A673 (cell line): ENCODE measurements at regions not wholly inside any gene's neighbourhood (a gene's known extent, or its start where the extent isn't known, plus 50 kb on each side); places are given as distances from the start of the nearest gene placed in this dataset.

Experiments used
- BruUV-seq: library from RNA; stranded (reverse); fragments of 400-500 nt; replicated peaks from 2 replicates; lab custom pipeline; 2021; lab: Mats Ljungman, UMichigan
- CTCF ChIA-PET: fragments of 300-600 bp; sonication (Branson Sonifier 250); formaldehyde crosslinking; loops from one replicate; lab custom pipeline; 2022; ENCODE audit warnings: antibody characterized with exemption; lab: Charles Lee
- POLR2A ChIA-PET: fragments of 300-600 bp; sonication (Branson Sonifier 250); formaldehyde crosslinking; loops from one replicate; lab custom pipeline; 2022; ENCODE audit warnings: antibody characterized with exemption; ENCODE audit not compliant: low non-redundant PET; lab: Charles Lee
- DNase-seq: peaks from one replicate; pipeline ENCODE4 v3.0.0-alpha.2; 2015; ENCODE audit warnings: low spot score
- H3K27ac ChIP-seq: fragments of 200-600 bp; sonication (generic); 2 replicates; pipeline ENCODE4 v1.5.1; 2016; ENCODE audit warnings: mixed run types, low read depth, mild to moderate bottlenecking, mixed read lengths, antibody characterized with exemption, low read length; ENCODE audit not compliant: poor library complexity, severe bottlenecking
- H3K27me3 ChIP-seq: fragments of 200-600 bp; sonication (generic); replicated peaks from 2 replicates; pipeline ENCODE4 v1.6.1; 2017; ENCODE audit warnings: mixed run types, low read depth, mild to moderate bottlenecking, mixed read lengths, antibody characterized with exemption, low read length; ENCODE audit not compliant: insufficient read depth, poor library complexity
- H3K36me3 ChIP-seq: fragments of 200-600 bp; sonication (generic); 2 replicates; pipeline ENCODE4 v1.6.1; 2016; ENCODE audit warnings: mixed run types, mild to moderate bottlenecking, mixed read lengths, antibody characterized with exemption, low read length; ENCODE audit not compliant: insufficient read depth, poor library complexity, severe bottlenecking
- H3K4me1 ChIP-seq: fragments of 200-600 bp; sonication (generic); 2 replicates; pipeline ENCODE4 v1.6.1; 2017; ENCODE audit warnings: mixed run types, mild to moderate bottlenecking, mixed read lengths, antibody characterized with exemption, low read length; ENCODE audit not compliant: insufficient read depth, poor library complexity, severe bottlenecking
- H3K4me3 ChIP-seq: fragments of 200-600 bp; sonication (generic); 2 replicates; pipeline ENCODE4 v1.5.1; 2016; ENCODE audit warnings: low read depth, mixed run types, mild to moderate bottlenecking, mixed read lengths, low read length; ENCODE audit not compliant: poor library complexity, severe bottlenecking
- H3K9me3 ChIP-seq: fragments of 200-600 bp; sonication (generic); 2 replicates; pipeline ENCODE4 v1.6.1; 2016; ENCODE audit warnings: mixed run types, low read depth, mild to moderate bottlenecking, mixed read lengths, antibody characterized with exemption, low read length; ENCODE audit not compliant: poor library complexity, severe bottlenecking
- CTCF ChIP-seq: fragments of 300-800, 200-600 bp; sonication (generic); conservative IDR thresholded peaks from 2 replicates; pipeline ENCODE4 v1.5.1; 2017; ENCODE audit warnings: low read depth, mild to moderate bottlenecking, antibody characterized with exemption, low read length, moderate library complexity, mixed read lengths
- EZH2 ChIP-seq: fragments of 200-600 bp; sonication (generic); IDR thresholded peaks from 2 replicates; pipeline ENCODE4 v1.6.1; 2017; ENCODE audit warnings: borderline replicate concordance, low read depth, mild to moderate bottlenecking, mixed read lengths, antibody characterized with exemption, low read length; ENCODE audit not compliant: poor library complexity, severe bottlenecking
- intact Hi-C: fragments of 100-400 bp; cut with micrococcal nuclease; formaldehyde crosslinking; loops from one replicate; pipeline ENCODE4 v1.10.0; 2022; ENCODE audit not compliant: unreplicated experiment

- Histone ChIP-seq H3K27ac (no peak overlapping the region), H3K4me3 (no peak overlapping the region), H3K27me3 (peaks cover 11% of the 10 kb centered on the region), H3K4me1 (no peaks in the 10 kb centered on the region), H3K36me3 (no peaks in the 10 kb centered on the region), H3K9me3 (no peaks in the 10 kb centered on the region)
- no TSS peak for BruUV-seq
- intact Hi-C loops, result no loop called here
- ChIA-PET POLR2A (no interaction called here), CTCF (no interaction called here)
- DNase-seq, result no peak
- TF ChIP-seq EZH2 (no peak), CTCF (no peak)
Observed at GRCh38 chr21:35145626-35146233, 96.6 kb upstream of the RUNX1 start.

DNA sequence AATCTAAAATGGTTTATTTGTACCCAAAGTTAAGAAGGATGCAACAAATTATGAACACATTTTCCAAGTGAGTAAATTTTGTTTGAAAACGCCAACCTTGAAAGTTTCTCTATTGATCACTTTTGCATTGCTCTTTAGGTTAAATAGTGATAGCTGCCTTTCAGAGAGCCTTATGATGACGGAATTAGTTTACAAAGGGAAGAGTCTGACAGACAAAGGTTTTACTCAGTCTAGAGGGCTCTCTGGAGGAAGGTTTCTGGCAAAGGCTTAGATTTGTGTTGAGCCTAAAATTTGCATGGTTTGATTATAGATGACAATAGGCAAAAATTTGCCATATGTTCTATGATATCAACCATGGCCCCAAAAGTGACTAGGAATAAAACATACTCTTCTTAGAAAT, 95.9 kb upstream of the RUNX1 start:
- TF ChIP-seq EZH2, result no peak
- TF ChIP-seq CTCF, result no peak
- ChIA-PET CTCF (no interaction called here), POLR2A (no interaction called here)
- Histone ChIP-seq H3K9me3 (no peaks in the 10 kb centered on the region), H3K4me1 (no peaks in the 10 kb centered on the region), H3K36me3 (no peaks in the 10 kb centered on the region), H3K4me3 (no peak overlapping the region), H3K27me3 (peaks cover 9% of the 10 kb centered on the region), H3K27ac (no peak overlapping the region)
- no TSS peak for BruUV-seq
- DNase-seq, result no peak
- intact Hi-C loops, result no loop called here

GRCh38 chr21:35142036-35142815, 93.1 kb upstream of the RUNX1 start:
- ChIA-PET POLR2A (no interaction called here), CTCF (no interaction called here)
- BruUV-seq, result no TSS peak
- Histone ChIP-seq H3K9me3 (no peaks in the 10 kb centered on the region), H3K4me3 (no peak overlapping the region), H3K4me1 (no peaks in the 10 kb centered on the region), H3K27ac (no peak overlapping the region), H3K27me3 (no peaks in the 10 kb centered on the region), H3K36me3 (no peaks in the 10 kb centered on the region)
- TF ChIP-seq CTCF (no peak), EZH2 (no peak)
- intact Hi-C loops, result no loop called here
- no peak for DNase-seq
